ENCODE measurements at regions not wholly inside any gene's neighbourhood (a gene's known extent, or its start where the extent isn't known, plus 50 kb on each side); places are given as distances from the start of the nearest gene placed in this dataset.
A peak's percentile ranks its signal among the peaks of the same experiment; 100 is the strongest.
"Not testable (repeated sequence)": the region's sequence is repeated elsewhere in the genome, so short reads cannot be mapped to it uniquely, and the experiment has no call there.

DNA sequence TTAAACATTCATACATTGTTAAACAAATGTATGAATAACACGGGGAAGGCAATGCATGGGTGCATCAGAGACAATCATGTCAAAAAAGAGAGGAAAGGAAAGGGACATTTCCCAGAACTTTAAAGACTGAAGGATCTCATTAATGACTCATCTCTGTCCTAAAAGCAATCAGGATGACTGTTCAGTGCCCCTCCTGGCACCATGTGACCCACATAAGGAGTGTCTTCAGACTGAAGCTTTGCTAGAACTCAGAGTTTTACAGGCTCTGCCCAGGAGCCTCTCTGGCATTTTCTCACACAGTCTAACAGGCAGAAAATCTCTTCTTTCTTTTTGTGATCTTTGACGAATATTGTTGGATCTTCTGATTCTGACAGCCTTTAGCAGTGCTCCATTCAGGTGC, 315.3 kb downstream of the OTUD1 start:
- no peak for DNase-seq (ENCODE audit: low read depth)

DNA sequence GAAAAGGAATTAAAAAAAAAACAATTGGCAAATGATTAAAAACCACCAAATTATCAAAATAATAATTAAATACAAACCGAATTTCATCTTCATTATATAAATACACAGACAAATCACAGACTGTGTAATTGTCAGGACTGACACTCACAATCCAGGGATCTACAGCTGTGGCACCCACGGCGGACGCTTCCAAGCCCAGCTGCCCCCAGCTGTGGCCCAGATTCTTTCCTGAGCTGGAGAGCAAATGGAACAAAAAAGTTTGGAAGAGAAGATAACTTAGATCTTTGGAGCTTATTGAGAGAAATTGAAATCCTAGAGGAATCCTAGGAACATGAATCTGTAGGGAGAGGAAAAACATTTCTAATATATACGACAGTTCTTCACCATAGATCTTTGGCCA, 316.1 kb downstream of the OTUD1 start:
- DNase-seq (ENCODE audit: low read depth), result no peak

DNA sequence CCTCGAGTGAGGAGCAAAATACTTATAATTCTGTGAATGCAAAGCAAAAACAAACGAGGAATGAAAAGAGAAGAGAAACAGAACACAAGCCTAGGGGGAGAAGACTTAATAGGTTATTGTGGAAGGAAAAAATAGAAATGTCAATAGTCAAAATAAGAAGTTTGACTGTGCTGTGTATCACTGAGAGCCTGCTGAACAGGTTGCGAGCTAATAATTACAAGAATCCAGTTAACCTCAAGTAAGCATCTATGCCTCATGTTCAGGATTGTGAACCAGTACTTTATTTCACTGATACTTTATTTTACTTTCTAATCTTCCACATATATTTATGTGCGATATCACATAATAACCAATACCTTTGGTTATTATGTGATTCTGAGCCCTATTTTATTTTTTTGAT, 316.7 kb downstream of the OTUD1 start:
- no peak for DNase-seq (ENCODE audit: low read depth)

DNA sequence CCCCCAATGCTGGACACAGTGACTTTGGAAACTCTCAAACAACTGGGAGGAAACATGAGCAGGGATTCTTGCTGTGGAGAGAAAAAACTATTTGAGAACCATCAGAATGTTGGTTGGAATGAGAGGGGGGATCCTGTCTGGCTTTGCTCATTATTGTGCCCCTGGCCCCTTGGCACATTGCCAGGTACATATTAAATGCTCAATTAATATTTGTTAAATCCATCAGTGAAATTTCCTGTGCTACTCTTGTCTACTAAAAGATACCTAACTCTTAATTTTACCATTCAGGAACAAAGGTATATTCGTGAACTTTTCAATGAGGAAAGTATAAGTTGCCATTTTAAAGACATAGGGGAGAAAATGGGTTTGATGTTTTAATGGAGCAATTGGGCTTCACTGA, 329.4 kb downstream of the OTUD1 start:
- DNase-seq (ENCODE audit: low read depth), result no peak

DNA sequence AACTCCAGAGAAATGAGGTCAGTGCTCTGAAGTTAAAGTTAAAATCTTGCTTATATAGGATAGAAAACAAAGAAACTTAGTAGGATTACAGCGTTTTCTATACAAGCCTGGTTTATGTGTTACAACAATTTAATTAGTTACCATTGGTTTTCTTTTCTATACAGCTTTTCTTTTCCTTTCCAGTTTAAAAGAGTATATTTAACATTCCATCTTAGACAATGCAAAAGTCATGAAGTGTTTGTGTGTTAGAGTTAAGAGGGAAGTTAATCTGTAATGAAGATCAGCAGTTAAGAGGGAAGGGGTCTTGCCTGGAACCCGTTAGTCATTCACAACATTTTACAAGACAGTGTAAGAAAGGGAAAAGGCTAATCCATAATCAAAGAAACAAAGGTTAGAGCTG, 338.3 kb downstream of the OTUD1 start:
- DNase-seq (ENCODE audit: low read depth), result no peak

DNA sequence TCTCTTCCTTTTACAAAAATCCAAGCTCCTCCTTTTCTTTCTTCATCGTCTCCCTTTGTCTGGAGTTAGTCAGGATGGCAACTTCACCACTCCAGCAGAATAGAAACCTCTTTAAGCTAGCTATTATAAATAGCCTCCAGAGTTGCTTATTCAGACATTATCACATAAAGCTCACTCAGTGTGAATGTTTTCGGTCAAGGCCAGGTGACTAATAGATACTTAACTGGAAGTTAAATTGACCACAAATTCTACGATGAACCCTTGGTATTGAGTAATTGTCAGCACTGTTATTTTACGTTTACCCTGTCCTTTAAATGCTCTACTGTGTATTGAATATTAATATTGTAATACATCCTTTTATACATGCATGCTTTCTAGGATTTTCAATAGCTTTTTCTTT, 340.4 kb downstream of the OTUD1 start:
- no peak for DNase-seq (ENCODE audit: low read depth)

DNA sequence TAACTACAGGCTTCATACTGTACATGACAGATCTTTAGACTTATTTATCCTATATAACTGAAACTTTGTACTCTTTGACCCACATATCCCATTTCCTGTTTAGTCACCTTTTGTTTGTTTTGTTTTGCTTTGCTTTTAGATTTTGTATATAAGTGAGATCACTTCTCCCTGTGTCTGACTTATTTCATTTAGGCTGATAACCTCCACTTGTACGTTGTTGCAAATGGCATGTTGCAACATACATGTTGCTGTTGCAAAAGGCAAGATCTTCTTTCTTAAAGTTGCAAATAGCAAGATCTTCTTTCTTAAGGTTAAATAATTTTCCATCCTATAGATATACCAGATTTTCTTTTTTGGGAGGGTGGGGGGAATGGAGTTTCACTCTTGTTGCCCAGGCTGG, 341.5 kb downstream of the OTUD1 start:
- DNase-seq (ENCODE audit: low read depth), result no peak

DNA sequence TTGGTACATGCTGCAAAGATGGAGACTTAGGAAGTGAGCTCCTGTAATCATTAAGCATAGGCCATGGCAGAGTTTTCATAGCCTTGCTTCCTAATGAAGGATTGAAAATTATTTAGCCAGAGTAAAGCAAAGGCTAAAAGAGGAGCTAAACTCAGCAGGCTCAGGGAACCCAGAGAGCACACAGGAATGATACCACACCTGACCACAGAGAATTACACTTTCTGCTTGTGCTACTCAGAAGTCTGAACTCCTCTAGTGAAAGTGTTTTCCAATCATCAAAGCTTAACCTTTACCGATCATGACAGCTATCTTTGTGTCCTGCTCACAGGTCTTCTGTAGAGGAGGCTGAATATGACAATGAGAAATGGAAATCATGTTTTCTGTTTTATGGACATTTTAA, 347.7 kb downstream of the OTUD1 start:
- DNase-seq (ENCODE audit: low read depth), result no peak

DNA sequence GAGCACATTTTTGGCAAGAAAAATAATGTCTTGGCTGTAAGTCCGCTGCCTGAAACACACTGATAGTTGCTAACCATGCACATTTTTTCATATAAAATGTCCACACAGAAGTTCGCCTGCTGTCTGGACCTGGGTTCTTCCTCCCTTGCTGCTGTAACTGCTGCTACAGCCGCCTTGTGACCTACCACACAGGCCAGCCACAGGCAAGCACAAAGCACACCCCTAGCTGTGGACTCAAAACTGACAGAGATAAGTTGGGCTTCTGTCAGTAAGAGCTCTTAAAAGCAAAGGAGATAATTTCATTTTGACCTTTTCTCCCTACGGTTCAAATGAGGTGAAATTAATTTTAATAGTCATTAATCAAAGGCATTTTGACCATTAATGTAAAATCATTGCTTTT, 354.7 kb downstream of the OTUD1 start:
- DNase-seq (ENCODE audit: low read depth), result no peak

DNA sequence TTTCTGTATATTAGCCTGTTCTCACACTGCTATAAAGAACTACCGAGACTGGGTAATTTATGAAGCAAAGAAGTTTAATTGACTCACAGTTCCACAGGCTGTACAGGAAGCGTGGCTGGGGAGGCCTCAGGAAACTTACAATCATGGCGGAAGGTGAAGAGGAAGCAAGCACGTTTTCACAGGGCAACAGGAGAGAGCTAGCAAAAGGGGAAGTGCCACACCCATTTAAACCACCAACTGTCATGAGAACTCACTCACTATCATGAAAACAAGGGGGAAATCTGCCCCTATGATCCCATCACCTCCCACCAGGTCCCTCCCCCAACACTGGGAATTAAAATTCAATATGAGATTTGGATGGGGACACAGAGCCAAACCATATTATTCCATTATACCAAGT, 358.6 kb downstream of the OTUD1 start:
- not testable (repeated sequence) for DNase-seq (ENCODE audit: low read depth)

DNA sequence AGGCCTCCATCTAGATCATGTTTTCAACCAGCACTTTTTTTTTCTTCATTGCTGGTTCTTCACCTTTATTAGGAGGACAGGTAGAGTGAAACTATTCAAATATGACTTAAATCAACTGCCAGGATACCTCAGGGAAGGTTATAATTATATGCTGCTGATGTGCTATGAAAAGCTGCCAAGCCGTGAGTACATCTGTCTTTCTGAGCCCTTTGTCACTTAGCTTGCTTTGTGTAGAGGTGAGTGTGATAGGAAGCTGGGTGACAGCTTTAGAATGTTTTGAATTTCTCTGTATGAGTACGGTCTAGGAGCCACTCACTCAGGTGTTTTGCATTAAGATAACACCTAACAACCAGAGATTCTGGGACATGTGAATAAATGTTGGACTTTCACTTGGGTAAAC, 365.2 kb downstream of the OTUD1 start:
- no peak for DNase-seq (ENCODE audit: low read depth)

DNA sequence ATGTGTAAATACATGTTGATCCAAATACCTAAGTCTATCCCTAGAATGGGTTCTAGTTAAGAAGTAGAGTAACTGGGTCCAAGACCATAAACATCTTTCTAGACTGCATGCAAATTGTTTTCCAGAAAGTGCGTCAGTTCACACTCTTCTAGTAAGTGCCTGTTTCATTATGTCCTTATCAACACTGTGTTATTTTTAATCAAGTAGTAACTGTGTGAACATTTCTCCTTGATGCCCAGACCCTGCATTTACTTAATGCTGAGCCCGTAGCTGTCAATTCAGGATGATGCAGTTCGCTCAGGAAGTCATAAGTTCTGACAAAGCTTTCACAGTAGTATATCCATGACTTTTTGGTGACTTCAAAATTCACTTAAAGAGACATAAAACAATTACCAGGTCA, 374.8 kb downstream of the OTUD1 start:
- no peak for DNase-seq (ENCODE audit: low read depth)

DNA sequence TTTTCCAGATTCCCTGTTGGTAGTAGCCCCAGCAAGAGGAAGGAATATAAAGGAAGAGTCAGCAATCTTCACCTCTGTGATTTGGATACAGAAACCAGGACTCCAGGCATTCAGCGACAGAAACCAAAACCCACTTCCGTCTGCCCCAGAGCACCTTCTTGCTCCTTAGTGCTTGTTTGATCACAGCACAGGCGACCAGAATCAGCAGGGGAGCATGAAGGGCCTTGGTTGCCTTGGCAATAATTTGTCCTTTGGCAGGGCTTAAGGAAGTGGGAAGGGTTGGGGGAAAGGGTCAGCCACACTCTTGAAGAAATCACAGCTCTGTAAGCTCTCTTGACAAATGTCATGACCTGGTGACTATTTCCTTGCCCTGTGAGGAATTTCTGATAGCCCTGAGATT, 379.6 kb downstream of the OTUD1 start:
- no peak for DNase-seq (ENCODE audit: low read depth)

DNA sequence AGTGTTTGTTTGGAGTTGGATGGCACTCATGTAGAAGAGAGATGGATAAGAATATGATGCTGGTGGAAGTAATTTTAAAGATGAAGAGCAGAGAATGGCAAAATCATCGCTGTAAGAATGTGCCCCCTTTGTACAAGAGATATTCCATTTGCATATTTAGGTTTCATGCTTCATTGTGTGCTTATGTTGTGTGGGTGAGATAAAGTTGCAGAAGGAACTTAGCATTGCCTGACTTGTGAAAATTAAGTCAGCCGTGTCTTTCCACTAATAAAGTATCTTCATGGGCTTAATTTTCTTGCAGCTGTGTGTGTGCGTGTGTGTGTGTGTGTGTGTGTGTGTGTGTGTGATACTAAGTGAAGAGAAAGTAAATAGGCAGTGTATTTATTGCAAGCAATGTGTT, 381.9 kb downstream of the OTUD1 start:
- no peak for DNase-seq (ENCODE audit: low read depth)

DNA sequence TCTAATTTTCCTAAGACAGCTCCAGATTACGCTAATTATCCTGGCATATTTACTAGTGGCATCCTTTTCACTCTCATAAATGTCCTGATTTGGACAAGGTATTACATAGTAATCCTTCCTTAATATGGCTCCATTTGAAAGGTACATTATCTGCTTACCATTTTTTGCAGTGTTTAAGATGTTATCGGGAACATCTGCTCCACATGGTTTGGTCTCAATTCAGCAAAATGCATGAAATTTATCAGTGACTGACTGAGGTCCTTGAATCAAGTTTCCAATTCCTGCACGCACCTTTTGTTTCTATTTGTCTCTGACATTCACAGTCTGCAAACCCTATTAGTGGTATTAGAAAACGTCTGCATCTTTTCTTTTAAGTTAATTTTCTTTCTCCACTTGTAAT, 384.1 kb upstream of the KIAA1217 start:
- no peak for DNase-seq (ENCODE audit: low read depth)

DNA sequence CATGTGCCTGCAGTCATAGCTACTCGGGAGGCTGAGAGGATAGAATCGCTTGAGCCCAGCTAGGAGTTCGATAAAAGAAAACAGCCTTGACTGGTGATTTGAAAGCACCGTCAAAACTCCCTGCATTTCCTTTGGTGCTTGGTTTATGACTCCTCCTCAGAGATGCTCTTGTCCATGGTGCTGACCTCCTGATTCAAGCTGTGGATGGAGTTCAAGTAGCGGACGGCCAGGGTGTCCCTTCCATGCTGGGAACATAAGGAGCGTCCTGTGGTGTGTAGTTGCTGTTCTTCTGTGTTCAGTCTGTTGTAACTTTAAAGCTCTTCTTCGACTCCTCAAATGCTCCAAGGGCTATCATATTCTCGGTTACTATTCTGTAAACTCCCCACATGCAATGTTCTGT, 382.5 kb upstream of the KIAA1217 start:
- peak; percentile 2 for DNase-seq (ENCODE audit: low read depth)

DNA sequence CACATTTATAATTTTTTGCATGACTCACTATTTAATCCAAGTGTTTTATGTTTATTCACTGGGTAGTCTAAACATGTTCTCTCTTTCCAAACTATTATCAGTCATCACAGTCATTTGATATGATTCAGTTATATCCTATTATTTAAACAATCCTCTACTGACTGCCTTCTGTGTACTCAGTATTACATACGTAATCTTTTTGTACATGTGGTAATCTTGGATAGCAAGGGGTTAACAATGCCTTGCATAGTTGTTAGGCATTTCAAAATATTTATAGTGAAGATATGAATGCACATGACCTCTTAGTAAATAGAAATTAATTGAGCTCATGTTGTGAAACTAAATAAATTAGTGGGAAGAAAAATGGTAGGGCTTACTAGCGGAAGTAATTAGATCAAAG, 379.4 kb upstream of the KIAA1217 start:
- no peak for DNase-seq (ENCODE audit: low read depth)

DNA sequence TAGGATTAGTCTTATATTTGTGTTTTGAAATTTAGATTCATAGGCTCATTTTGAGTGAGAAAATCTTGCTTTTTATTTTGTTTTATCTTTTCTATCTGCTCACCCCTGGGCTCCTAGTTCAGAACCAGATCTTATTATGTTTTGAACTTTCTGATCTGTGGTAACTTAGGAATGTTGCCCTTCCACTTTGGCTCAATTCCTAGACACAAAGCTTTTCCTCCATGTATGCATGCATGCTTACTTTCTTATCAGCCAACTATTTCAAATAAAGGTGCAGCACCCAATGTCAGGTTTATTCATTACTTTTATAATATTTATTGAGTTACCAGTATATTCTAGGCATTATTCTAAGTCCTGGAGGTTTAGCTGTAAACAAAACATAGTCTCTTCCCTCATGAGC, 374.8 kb upstream of the KIAA1217 start:
- DNase-seq (ENCODE audit: low read depth), result no peak

DNA sequence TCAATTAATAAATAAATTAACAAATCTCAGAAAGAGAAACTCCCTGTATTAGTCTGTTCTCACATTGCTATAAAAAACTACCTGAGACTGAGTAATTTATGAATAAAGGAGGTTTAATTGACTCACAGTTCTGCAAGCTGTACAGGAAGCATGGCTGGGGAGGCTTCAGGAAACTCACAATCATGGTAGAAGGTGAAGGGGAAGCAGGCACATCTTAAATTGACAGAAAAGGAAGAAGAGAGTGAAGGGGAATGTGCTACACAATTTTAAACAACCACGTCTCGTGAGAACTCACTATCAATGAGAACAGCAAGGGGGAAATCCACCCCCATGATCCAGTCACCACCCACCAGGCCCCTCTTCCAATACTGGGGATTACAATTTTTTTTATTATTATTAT, 358.3 kb upstream of the KIAA1217 start:
- no peak for DNase-seq (ENCODE audit: low read depth)

DNA sequence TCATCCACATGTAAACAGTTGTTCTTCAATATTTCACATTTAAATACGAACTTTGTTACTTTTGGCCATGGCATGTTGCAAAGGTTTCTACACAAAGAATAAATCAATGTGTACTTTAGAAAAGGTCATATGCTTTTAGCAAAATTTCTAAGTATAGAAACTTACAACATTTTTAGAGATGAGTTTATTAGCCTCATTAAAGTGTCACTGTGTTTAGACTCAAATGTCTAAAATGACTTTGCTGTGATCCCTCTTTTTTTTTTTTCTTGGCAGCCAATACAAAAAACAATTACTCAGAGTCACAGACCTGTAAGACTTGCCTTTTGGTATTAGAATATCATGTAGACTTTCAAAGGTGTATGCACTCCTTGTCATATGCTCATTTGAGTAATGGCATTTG, 349.3 kb upstream of the KIAA1217 start:
- no peak for DNase-seq (ENCODE audit: low read depth)

DNA sequence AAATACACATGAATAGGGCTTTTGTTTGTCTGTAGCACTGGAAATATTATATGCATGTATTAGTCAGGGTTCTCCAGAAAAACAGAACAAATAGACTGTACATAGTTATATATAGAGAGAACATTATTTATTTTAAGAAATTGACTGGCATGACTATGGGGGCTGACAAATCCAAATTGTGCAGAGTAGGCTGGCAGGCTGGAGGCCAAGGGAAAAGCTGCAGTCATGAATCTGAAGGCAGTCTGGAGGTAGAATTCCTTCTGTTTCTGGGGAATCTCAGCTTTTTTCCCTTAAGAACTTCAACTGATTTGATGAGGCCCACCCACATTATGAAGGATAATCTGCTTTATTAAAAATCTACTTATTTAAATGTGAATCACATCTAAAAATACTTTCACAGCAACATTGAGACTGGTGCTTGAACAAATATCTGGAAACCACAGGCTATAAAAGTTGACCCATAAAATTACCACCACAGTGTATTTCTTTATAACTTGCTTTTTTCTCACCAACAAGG, 344.2 kb upstream of the KIAA1217 start:
- no peak for DNase-seq (ENCODE audit: low read depth)

DNA sequence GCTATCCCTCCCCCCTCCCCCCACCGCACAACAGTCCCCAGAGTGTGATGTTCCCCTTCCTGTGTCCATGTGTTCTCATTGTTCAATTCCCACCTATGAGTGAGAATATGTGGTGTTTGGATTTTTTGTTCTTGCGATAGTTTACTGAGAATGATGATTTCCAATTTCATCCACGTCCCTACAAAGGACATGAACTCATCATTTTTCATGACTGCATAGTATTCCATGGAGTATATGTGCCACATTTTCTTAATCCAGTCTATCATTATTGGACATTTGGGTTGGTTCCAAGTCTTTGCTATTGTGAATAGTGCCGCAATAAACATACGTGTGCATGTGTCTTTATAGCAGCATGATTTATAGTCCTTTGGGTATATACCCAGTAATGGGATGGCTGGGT, 342.0 kb upstream of the KIAA1217 start:
- DNase-seq (ENCODE audit: low read depth), result not testable (repeated sequence)

DNA sequence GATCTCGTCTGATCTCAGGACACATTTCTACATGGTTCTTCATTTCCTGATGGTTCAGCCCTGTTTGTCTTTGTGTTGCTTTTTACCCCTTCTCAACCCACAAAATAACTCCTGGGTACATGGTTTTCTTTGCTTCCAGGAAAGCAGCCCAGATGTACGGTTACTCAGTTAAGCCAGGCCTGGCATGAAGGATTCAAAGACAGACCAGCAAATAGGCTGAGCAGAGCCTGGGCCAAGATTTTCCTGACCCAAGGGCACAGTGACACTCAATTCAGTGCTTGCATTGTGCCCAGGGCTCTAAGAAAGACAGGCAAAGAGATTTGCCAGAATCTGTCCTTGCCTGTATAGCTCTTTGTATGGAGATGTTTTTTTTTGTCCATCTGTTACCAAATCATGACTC, 340.8 kb upstream of the KIAA1217 start:
- no peak for DNase-seq (ENCODE audit: low read depth)

DNA sequence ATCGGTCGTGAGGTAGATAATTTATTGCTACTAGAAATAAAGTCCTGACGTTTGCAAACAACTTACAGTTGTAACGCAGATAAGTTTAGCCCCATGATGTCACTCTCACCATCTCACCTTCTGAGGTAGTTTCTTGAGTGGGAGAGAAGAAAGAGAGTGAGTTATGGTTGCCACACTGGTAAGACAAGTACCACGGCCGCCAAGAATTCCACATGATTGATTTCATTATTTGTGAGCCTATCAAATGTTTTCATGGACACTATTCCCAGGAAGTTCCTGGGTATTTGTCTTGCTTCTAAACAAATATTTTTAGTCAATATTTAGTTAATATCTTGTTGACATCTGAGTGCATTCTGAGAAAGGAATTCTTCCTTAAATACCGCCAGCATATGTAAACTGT, 339.4 kb upstream of the KIAA1217 start:
- no peak for DNase-seq (ENCODE audit: low read depth)

DNA sequence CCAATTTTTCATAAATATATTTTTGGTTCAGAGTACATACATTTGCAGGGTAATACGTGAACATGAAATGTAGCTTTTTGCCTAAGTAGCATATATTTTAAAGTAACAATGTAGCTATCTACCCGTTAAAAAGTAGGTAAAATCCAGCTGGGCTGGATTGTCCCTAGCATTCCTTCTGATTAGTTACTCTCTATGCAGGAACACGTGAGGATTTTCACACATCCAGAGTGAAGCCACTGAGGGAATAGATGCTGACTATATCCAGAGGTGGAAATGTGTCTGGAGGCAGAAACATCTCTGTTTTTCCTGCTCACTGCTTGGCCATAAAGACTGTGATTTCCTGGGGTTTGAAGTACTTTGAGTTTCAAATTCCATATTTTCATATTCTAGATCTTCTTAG, 338.9 kb upstream of the KIAA1217 start:
- no peak for DNase-seq (ENCODE audit: low read depth)
